CD14-positive monocyte (primary cell): ENCODE measurements at regions not wholly inside any gene's neighbourhood (a gene's known extent, or its start where the extent isn't known, plus 50 kb on each side); places are given as distances from the start of the nearest gene placed in this dataset.

Experiments used
- DNase-seq, 3 donors: peaks; one replicate each; pipeline ENCODE4 v3.0.0-alpha.2; 2011 to 2022
- H2AFZ ChIP-seq: 2 replicates; pipeline ENCODE4 v1.6.0; 2012; ENCODE audit warnings: mild to moderate bottlenecking, low read depth, low read length, inconsistent platforms; ENCODE audit not compliant: insufficient read depth, poor library complexity, severe bottlenecking
- H3K27ac ChIP-seq, 2 donors: 1 replicate in 1 of 2; 2 replicates in 1 of 2; pipeline ENCODE4 v1.5.1; 2012 to 2013; ENCODE audit warnings: low read length in 2 of 2, control low read depth in 1 of 2, inconsistent platforms in 1 of 2, low read depth in 1 of 2, mild to moderate bottlenecking in 1 of 2
- H3K27me3 ChIP-seq, 2 donors: one replicate each; pipeline versions ENCODE4 v1.6.0 to v1.6.1; 2011 to 2013; ENCODE audit warnings: low read length in 2 of 2; ENCODE audit not compliant: control insufficient read depth in 2 of 2, insufficient read depth in 2 of 2
- H3K36me3 ChIP-seq, 2 donors: replicated peaks in 1 of 2; 1 replicate in 1 of 2; 2 replicates in 1 of 2; pipeline versions ENCODE4 v1.5.1 to v1.6.1; 2012 to 2013; ENCODE audit warnings: low read length in 2 of 2, control low read depth in 1 of 2, inconsistent platforms in 1 of 2, mild to moderate bottlenecking in 1 of 2; ENCODE audit not compliant: insufficient read depth in 2 of 2, control insufficient read depth in 1 of 2
- H3K4me1 ChIP-seq, 2 donors: 1 replicate in 1 of 2; 2 replicates in 1 of 2; pipeline versions ENCODE4 v1.5.1 to v1.6.1; 2012 to 2013; ENCODE audit warnings: low read length in 2 of 2, control low read depth in 1 of 2, inconsistent platforms in 1 of 2, mild to moderate bottlenecking in 1 of 2, moderate library complexity in 1 of 2; ENCODE audit not compliant: insufficient read depth in 2 of 2, control insufficient read depth in 1 of 2
- H3K4me2 ChIP-seq: replicated peaks from 2 replicates; pipeline ENCODE3; 2012; ENCODE audit warnings: low read length, moderate library complexity, mild to moderate bottlenecking; ENCODE audit not compliant: poor library complexity, severe bottlenecking; ENCODE audit errors: extremely low read depth
- H3K4me3 ChIP-seq, 3 experiments: fragments of 200-600 bp in 1 of 3; sonication (generic) in 1 of 3; replicated peaks in 1 of 3; 1 replicate in 2 of 3; 2 replicates in 1 of 3; pipeline ENCODE4 v1.5.1; 2011 to 2013; ENCODE audit warnings: low read length in 3 of 3, mild to moderate bottlenecking in 3 of 3, control low read depth in 2 of 3, low read depth in 2 of 3, inconsistent platforms in 1 of 3, moderate library complexity in 1 of 3
- H3K79me2 ChIP-seq: 2 replicates; pipeline ENCODE4 v1.6.0; 2012; ENCODE audit warnings: mild to moderate bottlenecking, control low read depth, inconsistent platforms, low read length, moderate library complexity; ENCODE audit not compliant: insufficient read depth
- H3K9ac ChIP-seq: 2 replicates; pipeline ENCODE4 v1.6.0; 2017; ENCODE audit warnings: low read length, mild to moderate bottlenecking; ENCODE audit not compliant: insufficient read depth, poor library complexity, severe bottlenecking
- H3K9me3 ChIP-seq, 2 donors: replicated peaks in 1 of 2; 1 replicate in 1 of 2; 2 replicates in 1 of 2; pipeline versions ENCODE4 v1.5.1 to v1.6.1; 2012 to 2013; ENCODE audit warnings: low read length in 2 of 2, control low read depth in 1 of 2; ENCODE audit not compliant: control insufficient read depth in 1 of 2, insufficient read depth in 1 of 2
- H4K20me1 ChIP-seq: 2 replicates; pipeline ENCODE4 v1.6.0; 2012; ENCODE audit warnings: mild to moderate bottlenecking, low read length, control low read depth, moderate library complexity; ENCODE audit not compliant: insufficient read depth
- H3K27ac Mint-ChIP-seq, 7 donors: one replicate each; pipeline ENCODE4 v1.8.0; 2020; ENCODE audit warnings: mild to moderate bottlenecking in 7 of 7, mixed read lengths in 7 of 7, moderate library complexity in 6 of 7, inconsistent platforms in 2 of 7
- H3K27me3 Mint-ChIP-seq, 3 donors: one replicate each; pipeline ENCODE4 v1.8.0; 2021 to 2022; ENCODE audit warnings: low read depth in 3 of 3, mild to moderate bottlenecking in 3 of 3, mixed read lengths in 3 of 3, moderate library complexity in 3 of 3, inconsistent platforms in 1 of 3
- H3K36me3 Mint-ChIP-seq, 2 donors: one replicate each; pipeline ENCODE4 v1.8.0; 2020; ENCODE audit warnings: mixed read lengths in 2 of 2, inconsistent platforms in 1 of 2, mild to moderate bottlenecking in 1 of 2
- H3K4me1 Mint-ChIP-seq: one replicate; pipeline ENCODE4 v1.8.0; 2020; ENCODE audit warnings: mild to moderate bottlenecking, mixed read lengths
- H3K4me3 Mint-ChIP-seq, 2 donors: one replicate each; pipeline ENCODE4 v1.8.0; 2020; ENCODE audit warnings: mild to moderate bottlenecking in 2 of 2, mixed read lengths in 2 of 2, moderate library complexity in 1 of 2
- H3K9me3 Mint-ChIP-seq, 7 donors: one replicate each; pipeline ENCODE4 v1.8.0; 2020 to 2022; ENCODE audit warnings: mixed read lengths in 7 of 7, mild to moderate bottlenecking in 6 of 7, moderate library complexity in 6 of 7, inconsistent platforms in 2 of 7
- CTCF ChIP-seq: fragments of 200-600 bp; IDR thresholded peaks from one replicate; pipeline ENCODE4 v1.8.0; 2022; ENCODE audit warnings: antibody characterized with exemption, mild to moderate bottlenecking
- WGBS: methylation state at CpG from one replicate; pipeline ENCODE4 v1.1.5; 2013; ENCODE audit warnings: missing lambda C conversion rate; ENCODE audit not compliant: insufficient coverage; 5-methylcytosine and 5-hydroxymethylcytosine counted together
- intact Hi-C, 2 donors: fragments of 100-400 bp; cut with micrococcal nuclease; formaldehyde crosslinking; loops; one replicate each; pipeline versions ENCODE4 v1.15.0 to v1.15.1; 2023

GRCh38 chr13:105598529-105598928 lies 936.9 kb downstream of the EFNB2 start:
- H3K9me3 ChIP-seq = peaks cover 27 to 30% of the 10 kb centered on the region in 2 donors
- H3K9ac ChIP-seq = no peak overlapping the region
- TF ChIP-seq CTCF = no peak
- no peak overlapping the region for H2AFZ ChIP-seq
- Mint-ChIP-seq H3K36me3 (no peaks in the 10 kb centered on the region), H3K27me3 (no peaks in the 10 kb centered on the region), H3K9me3 (peaks cover 1 to 20% (median 9%) of the 10 kb centered on the region in 7 donors), H3K4me1 (no peaks in the 10 kb centered on the region), H3K27ac (no peak overlapping the region), H3K4me3 (no peak overlapping the region)
- H3K36me3 ChIP-seq = no peaks in the 10 kb centered on the region
- H3K4me1 ChIP-seq = no peaks in the 10 kb centered on the region
- H3K79me2 ChIP-seq = no peaks in the 10 kb centered on the region
- H3K27me3 ChIP-seq = no peaks in the 10 kb centered on the region
- no CpG with 5 or more reads among the region's 2 CpGs for WGBS
- DNase-seq = no peak
- no peaks in the 10 kb centered on the region for H4K20me1 ChIP-seq
- no peak overlapping the region for H3K4me3 ChIP-seq
- no peak overlapping the region for H3K27ac ChIP-seq
- intact Hi-C loops = no loop called here
- no peak overlapping the region for H3K4me2 ChIP-seq

GRCh38 chr13:105597573-105597972 lies 937.9 kb downstream of the EFNB2 start:
- Histone ChIP-seq H3K36me3 (no peaks in the 10 kb centered on the region), H3K27ac (no peak overlapping the region), H3K9ac (no peak overlapping the region), H3K79me2 (no peaks in the 10 kb centered on the region), H3K4me1 (no peaks in the 10 kb centered on the region), H3K4me2 (no peak overlapping the region), H3K27me3 (no peaks in the 10 kb centered on the region), H3K4me3 (no peak overlapping the region), H3K9me3 (peaks cover 27 to 30% of the 10 kb centered on the region in 2 donors), H2AFZ (no peak overlapping the region), H4K20me1 (no peaks in the 10 kb centered on the region)
- Mint-ChIP-seq H3K4me3 (no peak overlapping the region), H3K27ac (no peak overlapping the region), H3K4me1 (no peaks in the 10 kb centered on the region), H3K9me3 (peaks cover 1 to 20% (median 9%) of the 10 kb centered on the region in 7 donors), H3K27me3 (no peaks in the 10 kb centered on the region), H3K36me3 (no peaks in the 10 kb centered on the region)
- WGBS = 86% methylated on average over 6 of the region's 6 CpGs
- intact Hi-C loops = no loop called here
- DNase-seq = no peak
- no peak for TF ChIP-seq CTCF
